GM21390 (cell line): ENCODE measurements at regions not wholly inside any gene's neighbourhood (a gene's known extent, or its start where the extent isn't known, plus 50 kb on each side); places are given as distances from the start of the nearest gene placed in this dataset.

Source experiments
- ATAC-seq: cut with Tn5 transposase; IDR thresholded peaks from one replicate; pipeline ENCODE4 v1.9.1; 2021; ENCODE audit not compliant: unreplicated experiment

DNA sequence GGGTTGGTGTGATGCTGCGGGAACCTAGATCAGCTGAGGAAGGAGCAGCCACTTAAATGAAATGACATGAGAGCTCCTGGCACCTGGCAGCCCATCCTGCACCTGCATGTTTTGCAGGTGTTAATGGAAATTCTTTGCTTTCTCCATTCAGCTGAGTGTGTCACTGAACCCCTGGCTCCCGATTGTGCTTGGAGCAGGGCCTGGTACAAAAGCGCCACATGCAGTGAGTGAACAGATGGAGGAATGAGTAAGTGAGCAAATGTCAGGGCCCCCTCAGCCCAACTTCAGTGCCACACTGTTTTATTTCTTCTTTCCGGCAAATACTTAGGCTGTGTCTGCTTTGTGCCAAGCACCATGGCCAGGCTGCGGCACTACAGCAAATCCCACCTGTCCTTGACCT is 132.2 kb downstream of the ASB7 start:
- no peak for ATAC-seq

DNA sequence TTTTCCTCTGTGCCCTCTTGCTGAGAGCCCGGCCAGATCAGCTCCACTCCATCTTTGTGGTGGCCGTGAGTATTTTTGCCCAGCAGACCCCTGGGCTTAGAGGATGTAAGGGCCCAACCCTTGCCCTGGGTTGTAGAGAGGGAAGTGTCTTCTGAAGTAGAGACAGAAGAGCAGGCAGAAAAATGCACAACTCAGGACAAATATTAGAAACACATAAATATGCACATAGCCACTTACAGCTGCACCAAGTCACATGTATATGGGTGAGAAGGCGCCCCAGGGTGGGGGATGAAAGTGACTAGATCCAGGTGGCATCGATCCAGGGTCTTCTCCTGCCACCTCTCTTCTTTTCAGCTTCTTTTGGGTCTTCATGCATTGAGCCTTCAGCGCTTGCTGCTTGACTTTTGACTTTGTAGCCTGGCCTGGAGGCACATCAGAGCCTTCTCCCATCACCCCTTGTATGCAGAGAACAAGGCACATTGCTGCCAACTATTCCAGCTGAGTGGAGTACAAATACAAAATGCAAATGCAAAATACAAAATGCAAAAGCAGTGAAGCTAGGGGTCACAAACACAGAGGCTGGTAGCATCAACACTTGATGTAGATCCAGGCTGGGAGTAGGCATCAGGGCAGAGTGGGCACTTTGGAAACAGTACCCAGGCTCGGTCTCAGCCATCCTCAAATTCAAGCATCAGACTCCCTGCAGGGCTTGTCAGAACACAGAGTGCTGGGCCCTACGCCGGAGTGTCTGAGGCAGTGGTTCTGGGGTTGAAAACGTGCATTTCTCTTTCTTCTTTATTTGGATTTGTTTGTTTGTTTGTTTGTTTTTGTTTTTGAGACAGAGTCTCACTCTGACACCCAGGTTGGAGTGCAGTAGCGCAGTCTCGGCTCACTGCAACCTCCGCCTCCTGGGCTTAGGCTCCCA is 133.0 kb downstream of the ASB7 start:
- no peak for ATAC-seq

GRCh38 chr15:100737214-100737613 is 134.8 kb downstream of the ASB7 start:
- ATAC-seq = no peak

- ATAC-seq = no peak
Measured at GRCh38 chr15:100738614-100739013, 136.2 kb downstream of the ASB7 start.

DNA sequence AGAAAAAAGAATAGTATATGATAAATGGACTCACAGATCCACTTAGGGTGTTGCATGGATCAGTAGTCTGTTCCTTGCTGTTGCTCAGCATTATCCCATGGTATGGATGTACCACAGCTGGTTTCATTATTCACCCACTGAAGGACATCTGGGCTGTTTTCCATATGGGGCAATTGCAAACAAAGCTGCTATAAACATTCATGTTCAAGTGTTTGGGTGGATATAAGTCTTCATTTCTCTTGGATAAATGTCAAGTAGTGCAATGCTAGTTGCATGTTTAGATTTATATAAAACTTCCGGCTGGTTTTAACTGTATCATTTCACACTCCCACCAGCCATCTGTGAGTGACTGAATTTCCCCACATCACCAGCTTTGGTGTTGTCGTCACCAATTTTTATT is 137.7 kb downstream of the ASB7 start:
- ATAC-seq = no peak

- ATAC-seq = no peak
Measured at GRCh38 chr15:100751585-100751984, 128.0 kb upstream of the ALDH1A3 start.

GRCh38 chr15:100753503-100753902 is 126.1 kb upstream of the ALDH1A3 start:
- ATAC-seq = no peak

- no peak for ATAC-seq
Measured at GRCh38 chr15:100757661-100758060, 122.0 kb upstream of the ALDH1A3 start.

DNA sequence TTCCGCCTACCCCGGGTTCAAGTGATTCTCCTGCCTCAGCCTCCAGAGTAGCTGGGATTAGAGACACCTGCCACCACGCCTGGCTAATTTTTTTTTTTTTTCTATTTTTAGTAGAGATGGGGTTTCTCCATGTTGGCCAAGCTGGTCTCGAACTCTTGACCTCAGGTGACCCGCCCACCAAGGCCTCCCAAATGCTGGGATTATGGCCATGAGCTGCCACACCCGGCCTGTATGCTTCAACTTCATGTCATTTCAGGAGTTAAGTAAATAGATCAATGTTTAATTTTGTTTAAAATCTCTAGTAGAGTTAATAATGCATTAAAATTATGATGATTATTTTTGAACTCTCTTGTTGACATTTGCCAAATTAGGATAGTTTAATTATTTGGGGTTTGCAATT is 121.1 kb upstream of the ALDH1A3 start:
- ATAC-seq = no peak

- ATAC-seq = no peak
Measured at GRCh38 chr15:100759106-100759505, 120.5 kb upstream of the ALDH1A3 start.

- no peak for ATAC-seq
Measured at GRCh38 chr15:100759698-100760356, 119.8 kb upstream of the ALDH1A3 start.

GRCh38 chr15:100760357-100760903 is 119.2 kb upstream of the ALDH1A3 start:
- no peak for ATAC-seq

- no peak for ATAC-seq
Measured at GRCh38 chr15:100761290-100761935, 118.2 kb upstream of the ALDH1A3 start.

DNA sequence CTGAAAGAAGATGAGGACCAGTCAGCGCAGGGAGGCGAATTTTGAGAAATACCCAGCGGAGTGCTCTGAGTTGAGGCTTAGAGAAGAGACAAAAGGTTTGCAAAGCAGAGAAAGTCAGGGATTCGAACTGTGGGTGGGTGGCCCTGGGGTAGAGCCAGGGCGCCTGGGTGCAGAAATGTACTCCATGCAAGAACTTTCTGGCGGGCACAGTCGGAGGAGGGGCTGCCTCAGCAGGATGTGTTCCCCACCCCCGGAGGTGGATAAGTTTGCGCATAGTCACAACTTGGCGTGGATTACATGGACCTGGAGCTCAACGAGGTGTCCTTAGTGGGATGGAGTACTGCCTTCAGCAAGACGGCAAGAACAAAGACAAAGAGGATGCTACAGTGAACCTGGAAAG is 117.3 kb upstream of the ALDH1A3 start:
- ATAC-seq = no peak

GRCh38 chr15:100762913-100763834 is 116.5 kb upstream of the ALDH1A3 start:
- ATAC-seq = no peak

- no peak for ATAC-seq
Measured at GRCh38 chr15:100763835-100764750, 115.5 kb upstream of the ALDH1A3 start.

DNA sequence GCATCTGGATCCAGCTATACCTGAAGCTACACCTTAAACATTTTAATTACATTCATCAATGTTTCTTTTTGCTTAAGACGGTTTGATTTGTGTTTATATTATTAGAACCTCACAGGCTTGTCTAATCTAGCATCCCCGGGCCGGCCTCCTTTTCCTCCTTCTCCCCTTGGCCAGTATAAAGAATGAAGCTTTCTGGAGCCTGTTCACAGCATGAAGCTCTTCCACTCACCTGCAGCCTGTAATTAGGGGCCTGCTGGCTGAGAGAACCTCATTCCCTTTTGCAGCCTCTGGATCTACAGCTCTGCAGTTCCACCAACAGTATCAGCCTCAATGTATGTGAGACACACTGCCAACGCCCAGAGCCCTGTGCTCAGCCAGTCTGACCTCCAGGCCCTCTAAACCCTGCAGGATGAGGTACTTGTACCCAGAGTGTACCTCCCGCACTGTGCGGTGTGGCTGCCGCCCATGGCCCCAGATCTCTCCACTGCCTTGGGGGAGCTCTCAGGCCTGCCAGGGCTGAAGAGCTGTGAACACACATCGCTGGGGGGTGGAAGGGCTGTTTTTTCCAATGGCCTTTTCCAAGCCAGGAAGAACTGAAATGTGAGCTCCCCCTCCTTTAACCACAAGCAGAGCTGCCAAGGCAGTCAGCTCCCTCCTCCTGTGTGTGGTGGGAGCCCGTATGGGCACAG is 114.7 kb upstream of the ALDH1A3 start:
- no peak for ATAC-seq

DNA sequence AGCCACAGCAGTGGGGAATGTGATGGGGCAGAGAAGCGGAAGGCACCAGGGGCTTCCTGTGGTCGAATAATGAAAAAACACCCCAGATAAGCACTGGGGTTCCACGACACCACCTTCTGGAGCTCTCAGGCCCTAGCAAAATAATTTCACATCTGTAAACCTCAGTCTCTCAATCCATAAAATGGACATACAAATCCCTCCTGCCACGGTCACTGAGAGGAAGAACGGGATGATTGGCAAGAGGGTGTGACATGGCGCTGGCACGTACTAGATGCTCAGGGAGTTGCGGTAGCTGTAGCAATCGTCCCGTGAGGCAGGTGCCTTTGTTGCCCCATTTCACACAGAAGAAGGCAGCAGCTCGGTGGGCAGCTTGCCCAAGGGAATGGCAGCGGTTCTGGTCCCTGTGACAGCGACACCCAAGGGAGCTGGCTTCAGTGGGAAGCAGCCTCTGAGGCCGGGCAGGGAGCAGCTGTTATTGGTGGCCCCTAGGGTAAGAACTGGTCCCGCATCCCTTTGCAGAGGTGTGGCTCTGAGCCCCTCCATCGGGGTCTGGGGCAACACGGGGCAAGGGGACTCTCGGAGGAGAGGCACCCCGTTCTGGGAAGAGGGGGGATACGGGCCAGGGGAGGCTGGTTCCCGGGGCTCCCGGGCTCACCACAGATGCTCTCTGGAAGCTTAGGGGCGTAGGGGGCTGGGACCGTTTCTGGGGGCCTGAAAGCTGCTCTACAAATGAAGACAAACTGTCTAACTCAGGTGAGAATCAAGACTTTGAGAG is 114.0 kb upstream of the ALDH1A3 start:
- ATAC-seq = no peak
